ENCODE measurements at regions not wholly inside any gene's neighbourhood (a gene's known extent, or its start where the extent isn't known, plus 50 kb on each side); places are given as distances from the start of the nearest gene placed in this dataset.
"Not testable (repeated sequence)": the region's sequence is repeated elsewhere in the genome, so short reads cannot be mapped to it uniquely, and the experiment has no call there.

GRCh38 chr2:83461135-83461534 lies 997.9 kb downstream of the SUCLG1 start:
- ATAC-seq: no peak
- Mint-ChIP-seq H3K4me1 (no peaks in the 10 kb centered on the region), H3K27ac (no peak overlapping the region), H3K4me3 (no peak overlapping the region), H3K9me3 (peaks cover 8% of the 10 kb centered on the region), H3K36me3 (no peaks in the 10 kb centered on the region)
- no peak for DNase-seq (ENCODE audit: low spot score in 2 of 2)

- peaks cover 13% of the 10 kb centered on the region for H3K9me3 Mint-ChIP-seq
- DNase-seq (ENCODE audit: low spot score in 2 of 2): no peak
- no peak overlapping the region for H3K27ac Mint-ChIP-seq
- H3K36me3 Mint-ChIP-seq: no peaks in the 10 kb centered on the region
- no peaks in the 10 kb centered on the region for H3K4me1 Mint-ChIP-seq
- no peak overlapping the region for H3K4me3 Mint-ChIP-seq
- no peak for ATAC-seq
These were observed 999.6 kb downstream of the SUCLG1 start for GRCh38 chr2:83459456-83459855.

GRCh38 chr2:83435989-83436388 lies 1023.1 kb downstream of the SUCLG1 start:
- DNase-seq (ENCODE audit: low spot score in 2 of 2) (no peak), ATAC-seq (no peak)
- Mint-ChIP-seq H3K36me3 (no peaks in the 10 kb centered on the region), H3K4me1 (no peaks in the 10 kb centered on the region), H3K4me3 (no peak overlapping the region), H3K9me3 (peaks cover 13% of the 10 kb centered on the region), H3K27ac (no peak overlapping the region)

- Mint-ChIP-seq H3K27ac (no peak overlapping the region), H3K4me1 (no peaks in the 10 kb centered on the region), H3K9me3 (peaks cover 22% of the 10 kb centered on the region), H3K4me3 (no peak overlapping the region), H3K36me3 (no peaks in the 10 kb centered on the region)
- no peak for DNase-seq (ENCODE audit: low spot score in 2 of 2)
- no peak for ATAC-seq
These were observed 1038.1 kb downstream of the SUCLG1 start for GRCh38 chr2:83420993-83421392.

GRCh38 chr2:83394134-83394904 lies 1064.8 kb downstream of the SUCLG1 start:
- Mint-ChIP-seq H3K4me1 (no peaks in the 10 kb centered on the region), H3K9me3 (peaks cover 12% of the 10 kb centered on the region), H3K27ac (no peak overlapping the region), H3K4me3 (no peak overlapping the region), H3K36me3 (no peaks in the 10 kb centered on the region)
- DNase-seq (ENCODE audit: low spot score in 2 of 2): no peak
- no peak for ATAC-seq

GRCh38 chr2:83388804-83389203 lies 1070.3 kb downstream of the SUCLG1 start:
- ATAC-seq (no peak), DNase-seq (ENCODE audit: low spot score in 2 of 2) (no peak)
- Mint-ChIP-seq H3K4me3 (no peak overlapping the region), H3K9me3 (peaks cover 7% of the 10 kb centered on the region), H3K4me1 (no peaks in the 10 kb centered on the region), H3K36me3 (no peaks in the 10 kb centered on the region), H3K27ac (no peak overlapping the region)

GRCh38 chr2:83386549-83386948 lies 1072.5 kb downstream of the SUCLG1 start:
- Mint-ChIP-seq H3K36me3 (no peaks in the 10 kb centered on the region), H3K4me3 (no peak overlapping the region), H3K9me3 (peaks cover 15% of the 10 kb centered on the region), H3K4me1 (no peaks in the 10 kb centered on the region), H3K27ac (no peak overlapping the region)
- DNase-seq (ENCODE audit: low spot score in 2 of 2) (no peak), ATAC-seq (no peak)

- no peak overlapping the region for H3K27ac Mint-ChIP-seq
- DNase-seq (ENCODE audit: low spot score in 2 of 2): no peak
- H3K9me3 Mint-ChIP-seq: peaks cover 20% of the 10 kb centered on the region
- H3K4me1 Mint-ChIP-seq: no peaks in the 10 kb centered on the region
- H3K4me3 Mint-ChIP-seq: no peak overlapping the region
- no peak for ATAC-seq
- H3K36me3 Mint-ChIP-seq: no peaks in the 10 kb centered on the region
These were observed 1080.2 kb downstream of the SUCLG1 start for GRCh38 chr2:83378921-83379320.

GRCh38 chr2:83376731-83377130 lies 1082.3 kb downstream of the SUCLG1 start:
- ATAC-seq (no peak), DNase-seq (ENCODE audit: low spot score in 2 of 2) (no peak)
- H3K36me3 Mint-ChIP-seq: no peaks in the 10 kb centered on the region
- H3K9me3 Mint-ChIP-seq: peaks cover 16% of the 10 kb centered on the region
- H3K27ac Mint-ChIP-seq: no peak overlapping the region
- no peaks in the 10 kb centered on the region for H3K4me1 Mint-ChIP-seq
- H3K4me3 Mint-ChIP-seq: no peak overlapping the region

GRCh38 chr2:83370419-83370762 lies 1088.7 kb downstream of the SUCLG1 start:
- H3K4me3 Mint-ChIP-seq: no peak overlapping the region
- H3K27ac Mint-ChIP-seq: no peak overlapping the region
- H3K4me1 Mint-ChIP-seq: no peaks in the 10 kb centered on the region
- DNase-seq (ENCODE audit: low spot score in 2 of 2) (no peak), ATAC-seq (no peak)
- H3K36me3 Mint-ChIP-seq: no peaks in the 10 kb centered on the region
- H3K9me3 Mint-ChIP-seq: peaks cover 8% of the 10 kb centered on the region

GRCh38 chr2:83369601-83370418 lies 1089.3 kb downstream of the SUCLG1 start:
- H3K4me3 Mint-ChIP-seq: no peak overlapping the region
- DNase-seq (ENCODE audit: low spot score in 2 of 2) (no peak), ATAC-seq (no peak)
- no peaks in the 10 kb centered on the region for H3K4me1 Mint-ChIP-seq
- peaks cover 8% of the 10 kb centered on the region for H3K9me3 Mint-ChIP-seq
- no peaks in the 10 kb centered on the region for H3K36me3 Mint-ChIP-seq
- H3K27ac Mint-ChIP-seq: no peak overlapping the region

- H3K36me3 Mint-ChIP-seq: no peaks in the 10 kb centered on the region
- H3K9me3 Mint-ChIP-seq: peaks cover 8% of the 10 kb centered on the region
- H3K4me1 Mint-ChIP-seq: no peaks in the 10 kb centered on the region
- ATAC-seq (no peak), DNase-seq (ENCODE audit: low spot score in 2 of 2) (no peak)
- no peak overlapping the region for H3K27ac Mint-ChIP-seq
- H3K4me3 Mint-ChIP-seq: no peak overlapping the region
These were observed 1090.2 kb downstream of the SUCLG1 start for GRCh38 chr2:83368916-83369315.

- DNase-seq (ENCODE audit: low spot score in 2 of 2) (no peak), ATAC-seq (no peak)
- Mint-ChIP-seq H3K4me3 (no peak overlapping the region), H3K36me3 (no peaks in the 10 kb centered on the region), H3K27ac (no peak overlapping the region), H3K4me1 (no peaks in the 10 kb centered on the region), H3K9me3 (peaks cover 7% of the 10 kb centered on the region)
These were observed 1090.6 kb downstream of the SUCLG1 start for GRCh38 chr2:83368461-83368860.

- ATAC-seq (no peak), DNase-seq (ENCODE audit: low spot score in 2 of 2) (no peak)
- Mint-ChIP-seq H3K4me3 (no peak overlapping the region), H3K9me3 (peaks cover 12% of the 10 kb centered on the region), H3K36me3 (no peaks in the 10 kb centered on the region), H3K4me1 (no peaks in the 10 kb centered on the region), H3K27ac (no peak overlapping the region)
These were observed 1093.6 kb downstream of the SUCLG1 start for GRCh38 chr2:83365476-83365875.

GRCh38 chr2:83364264-83364663 lies 1094.8 kb downstream of the SUCLG1 start:
- H3K27ac Mint-ChIP-seq: no peak overlapping the region
- DNase-seq (ENCODE audit: low spot score in 2 of 2): no peak
- peaks cover 12% of the 10 kb centered on the region for H3K9me3 Mint-ChIP-seq
- no peak overlapping the region for H3K4me3 Mint-ChIP-seq
- H3K36me3 Mint-ChIP-seq: no peaks in the 10 kb centered on the region
- no peak for ATAC-seq
- H3K4me1 Mint-ChIP-seq: no peaks in the 10 kb centered on the region

GRCh38 chr2:83363138-83363537 lies 1095.9 kb downstream of the SUCLG1 start:
- H3K36me3 Mint-ChIP-seq, ATAC-seq, H3K4me1 Mint-ChIP-seq: not testable (repeated sequence)

More at GRCh38 chr2:83363138-83363537, 1095.9 kb downstream of the SUCLG1 start:
- H3K9me3 Mint-ChIP-seq: peaks cover 12% of the 10 kb centered on the region
- DNase-seq (ENCODE audit: low spot score in 2 of 2); H3K27ac Mint-ChIP-seq; H3K4me3 Mint-ChIP-seq: not testable (repeated sequence)
